ENCODE measurements at regions not wholly inside any gene's neighbourhood (a gene's known extent, or its start where the extent isn't known, plus 50 kb on each side); places are given as distances from the start of the nearest gene placed in this dataset.
A peak's percentile ranks its signal among the peaks of the same experiment; 100 is the strongest.

DNA sequence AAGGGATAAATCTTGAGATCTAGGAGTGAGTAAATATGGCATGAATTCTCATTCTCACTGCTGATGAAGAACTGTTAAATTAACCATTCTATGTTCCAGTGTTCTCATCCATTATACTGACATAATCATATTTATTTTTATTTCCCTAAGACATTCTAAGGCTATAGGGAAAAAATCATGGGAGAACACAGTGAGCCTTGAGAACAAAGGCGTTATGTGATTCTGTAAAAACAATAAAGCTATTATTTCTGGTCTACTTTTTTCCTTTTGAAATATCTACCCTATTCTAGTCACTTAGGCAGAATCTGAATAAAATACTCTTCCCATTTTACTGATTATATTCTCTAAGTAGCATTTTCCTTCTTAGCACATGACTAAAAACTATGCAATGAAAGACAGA, 155.7 kb upstream of the ADAMTS16 start:
- H3K4me2 ChIP-seq, result no peak overlapping the region
- TF ChIP-seq Cebpa-rat (IDR thresholded peaks at IDR 0.05), result no peak
- no peak overlapping the region for H3K27ac ChIP-seq
- H3K9me3 ChIP-seq (replicated peaks in 1 of 11), result no peaks in the 10 kb centered on the region
- H3K4me3 ChIP-seq, result no peak overlapping the region
- no peaks in the 10 kb centered on the region for H3K36me3 ChIP-seq
- H3K9ac ChIP-seq, result no peak overlapping the region
- no peaks in the 10 kb centered on the region for H3K4me1 ChIP-seq
- H4K20me1 ChIP-seq, result no peaks in the 10 kb centered on the region
- H3K27me3 ChIP-seq, result no peaks in the 10 kb centered on the region

DNA sequence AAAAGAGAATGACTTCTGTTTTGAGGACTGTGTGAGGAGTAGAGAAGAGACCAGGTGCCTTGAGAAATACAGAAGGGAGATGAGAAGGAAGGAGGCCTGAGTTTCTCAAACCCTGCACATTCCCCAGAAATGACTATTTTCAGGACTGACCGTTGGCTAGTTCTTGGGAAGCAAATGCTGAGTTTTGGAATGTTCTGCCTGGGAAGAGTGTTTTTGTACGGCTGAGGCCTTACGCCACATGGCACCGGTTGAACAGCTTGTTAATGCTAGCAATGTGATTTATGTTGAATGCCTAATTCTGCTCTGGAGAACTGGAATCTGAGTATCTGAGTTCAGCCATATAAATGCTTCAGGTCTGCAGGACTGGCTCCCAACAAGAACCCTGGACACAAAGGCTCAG, 152.7 kb upstream of the ADAMTS16 start:
- no peak overlapping the region for H3K4me2 ChIP-seq
- no peak overlapping the region for H3K4me3 ChIP-seq

DNA sequence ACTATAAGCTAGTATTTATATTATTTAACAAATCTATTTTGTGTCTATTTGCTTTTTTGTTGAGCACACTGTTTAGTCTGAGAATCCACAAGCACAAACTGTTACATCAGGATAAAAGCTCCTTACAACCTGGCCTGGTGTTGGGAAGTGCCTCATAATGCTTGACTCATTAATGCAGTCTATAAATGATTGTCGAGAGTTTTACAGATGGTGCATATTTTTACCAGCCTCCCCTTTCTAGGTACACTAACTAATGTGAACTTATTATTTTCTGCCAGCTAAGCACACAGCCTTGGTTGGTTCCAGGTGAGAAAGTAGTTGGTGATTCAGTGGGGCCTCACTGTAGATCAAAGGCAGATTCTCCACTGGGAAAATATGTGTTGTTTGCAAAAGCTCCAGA, 151.0 kb upstream of the ADAMTS16 start:
- Histone ChIP-seq H3K9ac (no peak overlapping the region), H3K27me3 (no peaks in the 10 kb centered on the region), H3K4me1 (no peaks in the 10 kb centered on the region), H3K9me3 (replicated peaks in 1 of 11) (no peaks in the 10 kb centered on the region), H3K4me2 (no peak overlapping the region), H4K20me1 (no peaks in the 10 kb centered on the region), H3K27ac (no peak overlapping the region), H3K4me3 (no peak overlapping the region), H3K36me3 (no peaks in the 10 kb centered on the region)
- TF ChIP-seq Cebpa-rat (IDR thresholded peaks at IDR 0.05), result no peak

More for the DNA sequence above, 152.7 kb upstream of the ADAMTS16 start:
- H3K27me3 ChIP-seq, result no peaks in the 10 kb centered on the region
- H3K9me3 ChIP-seq (replicated peaks in 1 of 11), result no peaks in the 10 kb centered on the region
- TF ChIP-seq Cebpa-rat (IDR thresholded peaks at IDR 0.05), result no peak
- no peaks in the 10 kb centered on the region for H3K36me3 ChIP-seq
- H3K27ac ChIP-seq, result no peak overlapping the region
- no peak overlapping the region for H3K9ac ChIP-seq
- no peaks in the 10 kb centered on the region for H4K20me1 ChIP-seq
- no peaks in the 10 kb centered on the region for H3K4me1 ChIP-seq

GRCh38 chr5:4990017-4990416, 150.1 kb upstream of the ADAMTS16 start:
- Histone ChIP-seq H4K20me1 (no peaks in the 10 kb centered on the region), H3K9ac (no peak overlapping the region), H3K27ac (no peak overlapping the region), H3K4me2 (no peak overlapping the region), H3K9me3 (replicated peaks in 1 of 11) (no peaks in the 10 kb centered on the region), H3K4me3 (no peak overlapping the region), H3K27me3 (no peaks in the 10 kb centered on the region), H3K4me1 (no peaks in the 10 kb centered on the region), H3K36me3 (no peaks in the 10 kb centered on the region)
- no peak for TF ChIP-seq Cebpa-rat (IDR thresholded peaks at IDR 0.05)

DNA sequence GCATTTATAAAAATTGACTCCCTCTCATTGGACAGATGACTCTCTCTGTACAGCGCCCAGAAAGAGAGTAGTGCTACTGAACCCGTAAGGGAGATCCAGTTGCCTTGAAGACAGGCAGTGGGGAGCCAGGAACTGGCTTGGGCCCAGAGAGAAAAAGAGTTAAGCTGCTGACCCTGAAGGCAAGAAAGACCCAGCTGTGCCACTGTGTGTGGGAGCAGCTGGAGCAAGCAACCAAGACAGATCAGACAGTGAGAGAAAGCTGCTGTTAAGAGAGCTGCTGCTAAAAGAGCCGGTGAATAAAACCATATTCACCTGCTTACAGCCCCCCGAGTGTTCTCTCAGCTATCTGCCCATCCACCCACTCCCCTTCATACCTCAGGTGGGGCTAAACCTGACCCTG, 149.7 kb upstream of the ADAMTS16 start:
- no peaks in the 10 kb centered on the region for H4K20me1 ChIP-seq
- H3K4me1 ChIP-seq, result no peaks in the 10 kb centered on the region
- no peak overlapping the region for H3K27ac ChIP-seq
- no peaks in the 10 kb centered on the region for H3K36me3 ChIP-seq
- no peaks in the 10 kb centered on the region for H3K9me3 ChIP-seq (replicated peaks in 1 of 11)
- no peak overlapping the region for H3K4me2 ChIP-seq
- H3K9ac ChIP-seq, result no peak overlapping the region
- H3K4me3 ChIP-seq, result no peak overlapping the region
- H3K27me3 ChIP-seq, result no peaks in the 10 kb centered on the region
- no peak for TF ChIP-seq Cebpa-rat (IDR thresholded peaks at IDR 0.05)

GRCh38 chr5:4991925-4992324, 148.2 kb upstream of the ADAMTS16 start:
- no peak overlapping the region for H3K4me2 ChIP-seq
- no peaks in the 10 kb centered on the region for H3K27me3 ChIP-seq
- no peak overlapping the region for H3K27ac ChIP-seq
- H3K4me1 ChIP-seq, result no peaks in the 10 kb centered on the region
- no peaks in the 10 kb centered on the region for H3K9me3 ChIP-seq (replicated peaks in 1 of 11)
- no peak for TF ChIP-seq Cebpa-rat (IDR thresholded peaks at IDR 0.05)
- no peaks in the 10 kb centered on the region for H4K20me1 ChIP-seq
- H3K9ac ChIP-seq, result no peak overlapping the region
- H3K4me3 ChIP-seq, result no peak overlapping the region
- H3K36me3 ChIP-seq, result no peaks in the 10 kb centered on the region

GRCh38 chr5:4995014-4995413, 145.1 kb upstream of the ADAMTS16 start:
- Histone ChIP-seq H3K4me2 (peak overlapping the region in 1 of 11 experiments; percentile 4; a peak in 1 of 22 replicates), H3K27me3 (no peaks in the 10 kb centered on the region), H4K20me1 (no peaks in the 10 kb centered on the region), H3K4me1 (no peaks in the 10 kb centered on the region), H3K4me3 (no peak overlapping the region), H3K9ac (no peak overlapping the region), H3K36me3 (0 out of 22 replicates have a peak, but pooled peaks cover 0 to 3% (median 0%) of the 10 kb centered on the region in 11 experiments), H3K9me3 (replicated peaks in 1 of 11) (peaks cover 13 to 18% (median 15%) of the 10 kb centered on the region in 11 experiments; a peak in 21 of 22 replicates), H3K27ac (no peak overlapping the region)
- TF ChIP-seq Cebpa-rat (IDR thresholded peaks at IDR 0.05), result peak in 9 of 11 experiments; percentile 49 to 93 (median 86); a peak in 13 of 22 replicates

DNA sequence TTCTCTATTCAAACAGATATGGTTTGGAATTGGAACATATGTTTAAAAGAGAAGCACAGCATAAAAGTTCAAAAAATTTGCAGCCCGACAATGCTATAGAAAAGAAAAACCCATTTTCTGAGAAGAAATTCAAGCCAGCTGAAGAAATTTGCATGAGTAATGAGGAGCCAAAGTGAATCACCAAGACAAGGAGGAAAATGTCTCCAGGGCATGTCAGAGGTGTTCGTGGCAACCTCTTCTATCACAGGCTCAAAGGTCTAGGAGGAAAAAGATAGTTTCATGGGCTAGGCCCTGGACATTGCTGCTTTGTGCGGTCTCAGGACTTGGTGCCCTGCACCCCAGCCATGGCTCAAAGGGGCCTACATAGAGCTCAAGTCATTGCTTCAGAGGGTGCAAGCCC, 134.8 kb upstream of the ADAMTS16 start:
- Histone ChIP-seq H3K4me2 (no peak overlapping the region; a peak in 1 of 22 replicates), H3K9me3 (replicated peaks in 1 of 11) (peaks cover 0 to 5% (median under 1%) of the 10 kb centered on the region in 11 experiments; a peak in 7 of 22 replicates), H3K4me1 (peaks cover 0 to 15% (median 0%) of the 10 kb centered on the region in 10 experiments; a peak in 1 of 20 replicates), H3K27me3 (no peaks in the 10 kb centered on the region), H3K4me3 (no peak overlapping the region), H3K36me3 (no peaks in the 10 kb centered on the region), H3K9ac (no peak overlapping the region), H3K27ac (no peak overlapping the region), H4K20me1 (no peaks in the 10 kb centered on the region)
- no peak for TF ChIP-seq Cebpa-rat (IDR thresholded peaks at IDR 0.05)

GRCh38 chr5:5006548-5006947, 133.6 kb upstream of the ADAMTS16 start:
- Histone ChIP-seq H3K4me2 (no peak overlapping the region), H3K9me3 (replicated peaks in 1 of 11) (no peaks in the 10 kb centered on the region), H3K4me3 (no peak overlapping the region), H4K20me1 (no peaks in the 10 kb centered on the region), H3K9ac (no peak overlapping the region), H3K27me3 (no peaks in the 10 kb centered on the region), H3K27ac (no peak overlapping the region), H3K36me3 (no peaks in the 10 kb centered on the region), H3K4me1 (peaks cover 0 to 15% (median 0%) of the 10 kb centered on the region in 10 experiments; a peak in 1 of 20 replicates)
- no peak for TF ChIP-seq Cebpa-rat (IDR thresholded peaks at IDR 0.05)

DNA sequence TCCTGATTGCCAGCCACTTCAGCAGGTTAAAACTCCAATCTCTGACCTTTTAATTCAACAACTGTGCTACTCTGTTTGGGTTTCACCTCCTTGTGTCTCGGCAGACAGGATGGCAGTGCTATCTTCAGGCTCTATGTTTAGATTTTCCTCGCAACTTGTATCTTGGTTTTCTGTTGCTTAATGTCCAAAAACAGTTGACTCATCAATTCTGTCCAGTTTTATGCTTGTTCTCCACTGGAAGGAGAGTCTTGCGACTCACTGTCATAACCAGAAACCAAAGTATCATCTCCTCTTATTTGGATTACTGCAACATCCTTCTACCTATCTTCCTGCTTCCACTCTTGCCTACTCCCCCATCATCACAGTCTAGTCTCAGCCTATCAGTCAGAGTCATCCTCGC, 130.9 kb upstream of the ADAMTS16 start:
- Histone ChIP-seq H3K36me3 (no peaks in the 10 kb centered on the region), H3K4me3 (no peak overlapping the region), H3K9ac (no peak overlapping the region), H3K27me3 (no peaks in the 10 kb centered on the region), H3K4me1 (peaks cover 0 to 15% (median 0%) of the 10 kb centered on the region in 10 experiments; a peak in 1 of 20 replicates), H4K20me1 (no peaks in the 10 kb centered on the region), H3K27ac (no peak overlapping the region), H3K4me2 (no peak overlapping the region), H3K9me3 (replicated peaks in 1 of 11) (no peaks in the 10 kb centered on the region)
- no peak for TF ChIP-seq Cebpa-rat (IDR thresholded peaks at IDR 0.05)

Measured in BLaER1 treated with 17β-estradiol and CSF1 and Interleukin-3, amounts not matched to agents 10 nM and 100 nM (cell line).